ENCODE measurements at regions not wholly inside any gene's neighbourhood (a gene's known extent, or its start where the extent isn't known, plus 50 kb on each side); places are given as distances from the start of the nearest gene placed in this dataset.

DNA sequence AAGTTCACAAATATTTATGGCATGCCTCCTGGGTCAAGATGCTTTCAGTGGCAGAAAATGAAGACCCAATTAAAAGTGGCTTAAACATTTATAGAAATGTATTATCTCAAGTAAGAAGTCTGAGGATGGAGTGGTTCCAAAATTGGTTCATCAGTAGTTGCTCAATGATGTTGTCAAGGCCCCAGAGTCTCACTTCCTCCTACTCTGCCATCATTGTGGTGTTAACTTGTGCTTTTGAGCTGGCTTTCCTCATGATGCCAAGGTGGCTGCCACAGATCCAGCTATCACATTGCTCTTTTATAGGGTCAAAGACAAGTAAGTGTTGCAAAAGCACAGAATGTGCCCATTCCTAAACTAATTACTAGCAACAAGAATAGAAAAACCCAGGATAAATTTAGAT, 404.6 kb upstream of the NRP1 start:
- no peak overlapping the region for H3K27ac ChIP-seq
- no peak overlapping the region for H3K4me3 ChIP-seq
- ATAC-seq = no peak
- H3K4me1 ChIP-seq = peaks cover 0 to 15% (median 4%) of the 10 kb centered on the region in 3 donors
- no peaks in the 10 kb centered on the region for H3K9me3 ChIP-seq
- no peaks in the 10 kb centered on the region for H3K27me3 ChIP-seq
- H3K36me3 ChIP-seq = no peaks in the 10 kb centered on the region
- TF ChIP-seq EP300 (IDR thresholded peaks at IDR 0.05) (no peak), POLR2AphosphoS5 (IDR thresholded peaks at IDR 0.05) (no peak), POLR2A (IDR thresholded peaks at IDR 0.05) (no peak), CTCF (IDR thresholded peaks at IDR 0.05) (no peak)

DNA sequence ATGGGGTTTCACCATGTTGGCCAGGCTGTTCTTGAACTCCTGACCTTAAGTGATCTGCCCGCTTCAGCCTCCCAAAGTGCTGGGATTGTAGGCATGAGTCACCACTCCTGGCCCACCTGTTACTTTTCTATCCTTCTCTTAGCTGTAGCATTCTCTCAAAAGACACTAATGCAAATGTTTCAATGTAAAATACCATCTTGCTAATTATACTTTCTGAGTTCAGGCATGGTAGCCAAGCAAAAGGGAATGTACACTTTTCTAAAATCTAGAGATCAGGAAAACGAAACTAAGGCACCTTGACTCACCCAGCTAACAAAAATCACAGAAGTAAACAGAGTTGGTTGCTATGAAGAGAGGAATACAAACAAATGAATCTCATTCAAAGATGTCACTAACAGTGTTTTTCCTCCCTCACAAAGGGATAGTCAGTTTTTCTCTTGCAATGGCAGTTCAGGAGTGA, 401.0 kb upstream of the NRP1 start:
- no peak for TF ChIP-seq CTCF (IDR thresholded peaks at IDR 0.05)
- TF ChIP-seq EP300 (IDR thresholded peaks at IDR 0.05) = no peak
- Histone ChIP-seq H3K36me3 (no peaks in the 10 kb centered on the region), H3K4me3 (no peak overlapping the region), H3K9me3 (no peaks in the 10 kb centered on the region), H3K4me1 (peaks cover 0 to 15% (median 4%) of the 10 kb centered on the region in 3 donors), H3K27ac (no peak overlapping the region), H3K27me3 (no peaks in the 10 kb centered on the region)
- ATAC-seq = no peak
- 33 to 45% methylated on average over 1 to 2 of the region's 2 CpGs for WGBS, 2 donors (ENCODE audit: low coverage in 1 of 2)

- H3K27me3 ChIP-seq = no peaks in the 10 kb centered on the region
- no peaks in the 10 kb centered on the region for H3K36me3 ChIP-seq
- H3K27ac ChIP-seq = no peak overlapping the region
- ATAC-seq = no peak
- no peak for TF ChIP-seq EP300 (IDR thresholded peaks at IDR 0.05)
- no peak for TF ChIP-seq POLR2A (IDR thresholded peaks at IDR 0.05)
- no peak for TF ChIP-seq POLR2AphosphoS5 (IDR thresholded peaks at IDR 0.05)
- no peak for TF ChIP-seq CTCF (IDR thresholded peaks at IDR 0.05)
- H3K4me3 ChIP-seq = no peak overlapping the region
- no peaks in the 10 kb centered on the region for H3K9me3 ChIP-seq
- 73% methylated on average over 5 to 6 of the region's 6 CpGs for WGBS, 2 donors (ENCODE audit: low coverage in 1 of 2)
- peaks cover 0 to 15% (median 4%) of the 10 kb centered on the region in 3 donors for H3K4me1 ChIP-seq
These were observed 400.1 kb upstream of the NRP1 start for GRCh38 chr10:33734393-33735155.

GRCh38 chr10:33733058-33733457, 398.6 kb upstream of the NRP1 start:
- no peaks in the 10 kb centered on the region for H3K27me3 ChIP-seq
- no peak overlapping the region for H3K27ac ChIP-seq
- no peak overlapping the region for H3K4me3 ChIP-seq
- no peaks in the 10 kb centered on the region for H3K36me3 ChIP-seq
- H3K4me1 ChIP-seq = peaks cover 0 to 15% (median 4%) of the 10 kb centered on the region in 3 donors
- WGBS, 2 donors (ENCODE audit: low coverage in 1 of 2) = 90 to 91% methylated on average over 3 of the region's 3 CpGs
- no peaks in the 10 kb centered on the region for H3K9me3 ChIP-seq
- TF ChIP-seq POLR2A (IDR thresholded peaks at IDR 0.05) = no peak
- TF ChIP-seq EP300 (IDR thresholded peaks at IDR 0.05) = no peak
- no peak for TF ChIP-seq POLR2AphosphoS5 (IDR thresholded peaks at IDR 0.05)
- TF ChIP-seq CTCF (IDR thresholded peaks at IDR 0.05) = no peak
- ATAC-seq = no peak

- Histone ChIP-seq H3K4me1 (peaks cover 0 to 15% (median 4%) of the 10 kb centered on the region in 3 donors), H3K27ac (no peak overlapping the region), H3K4me3 (no peak overlapping the region), H3K36me3 (no peaks in the 10 kb centered on the region), H3K27me3 (no peaks in the 10 kb centered on the region), H3K9me3 (peaks cover 0 to 8% (median 0%) of the 10 kb centered on the region in 3 donors)
- TF ChIP-seq POLR2AphosphoS5 (IDR thresholded peaks at IDR 0.05) = no peak
- TF ChIP-seq CTCF (IDR thresholded peaks at IDR 0.05) = no peak
- no peak for TF ChIP-seq POLR2A (IDR thresholded peaks at IDR 0.05)
- TF ChIP-seq EP300 (IDR thresholded peaks at IDR 0.05) = no peak
- WGBS, 2 donors (ENCODE audit: low coverage in 1 of 2) = 22 to 38% methylated on average over 7 to 8 of the region's 8 CpGs
- no peak for ATAC-seq
These were observed 397.8 kb upstream of the NRP1 start for GRCh38 chr10:33732161-33732680.
